ENCODE measurements at regions not wholly inside any gene's neighbourhood (a gene's known extent, or its start where the extent isn't known, plus 50 kb on each side); places are given as distances from the start of the nearest gene placed in this dataset.
"Not testable (repeated sequence)": the region's sequence is repeated elsewhere in the genome, so short reads cannot be mapped to it uniquely, and the experiment has no call there.

GRCh38 chr14:30381861-30382480 is 177.0 kb upstream of the G2E3 start:
- Histone ChIP-seq H3K9ac (ENCODE audit: low read depth, low read length) (no peak overlapping the region), H3K4me2 (ENCODE audit: low read length) (no peak overlapping the region), H3K36me3 (ENCODE audit: insufficient read depth, low read length) (no peaks in the 10 kb centered on the region), H3K4me1 (ENCODE audit: control insufficient read depth, insufficient read depth, low read length) (no peaks in the 10 kb centered on the region), H3K9me3 (replicated peaks; ENCODE audit: low read length) (no peaks in the 10 kb centered on the region), H3K4me3 (ENCODE audit: low read length) (no peak overlapping the region), H3K27me3 (ENCODE audit: control insufficient read depth, insufficient read depth, low read length) (peaks cover 14% of the 10 kb centered on the region)

DNA sequence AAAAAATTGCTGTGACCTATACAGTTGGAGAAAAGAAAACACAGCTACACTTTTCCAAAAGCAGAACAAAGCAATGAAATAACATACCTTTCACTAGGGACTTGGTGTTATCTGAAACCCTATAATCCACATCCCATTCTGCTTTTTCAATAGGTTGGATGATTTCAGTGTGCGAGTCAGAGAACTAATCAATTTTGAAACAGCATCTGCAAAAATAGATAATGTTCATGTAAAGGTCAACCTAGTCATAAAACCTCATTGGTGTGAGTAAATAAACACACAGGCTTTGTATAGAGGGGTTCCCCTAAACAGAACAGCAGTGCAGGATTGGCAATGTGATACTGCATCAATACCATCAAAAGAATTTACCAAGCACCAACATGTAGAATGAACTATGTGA is 173.0 kb upstream of the G2E3 start:
- H3K9me3 ChIP-seq (replicated peaks; ENCODE audit: low read length): no peaks in the 10 kb centered on the region
- H3K36me3 ChIP-seq (ENCODE audit: insufficient read depth, low read length): no peaks in the 10 kb centered on the region
- H3K4me2 ChIP-seq (ENCODE audit: low read length): no peak overlapping the region
- peaks cover 8% of the 10 kb centered on the region for H3K4me1 ChIP-seq (ENCODE audit: control insufficient read depth, insufficient read depth, low read length)
- H3K27me3 ChIP-seq (ENCODE audit: control insufficient read depth, insufficient read depth, low read length): peaks cover 33% of the 10 kb centered on the region
- H3K9ac ChIP-seq (ENCODE audit: low read depth, low read length): no peak overlapping the region
- H3K4me3 ChIP-seq (ENCODE audit: low read length): no peak overlapping the region

DNA sequence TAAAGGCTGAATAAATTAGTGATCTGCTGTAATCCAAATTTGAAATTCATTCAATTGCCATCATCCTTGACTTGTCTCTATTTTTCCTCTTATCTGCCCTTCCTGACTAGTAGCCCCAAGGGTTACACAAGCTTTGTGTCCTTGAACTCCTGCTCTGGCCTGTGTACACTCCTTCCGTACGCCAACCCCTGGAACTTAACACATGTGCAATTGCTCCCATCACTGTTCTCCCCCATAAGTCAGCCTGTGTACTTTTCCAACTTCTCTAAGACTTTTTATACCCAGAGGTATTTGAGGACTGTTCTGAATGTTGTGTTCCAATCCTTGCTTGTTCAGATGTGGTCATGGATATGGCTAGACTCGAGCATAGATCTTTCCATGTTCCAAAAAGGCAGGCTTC is 171.1 kb upstream of the G2E3 start:
- Histone ChIP-seq H3K4me2 (ENCODE audit: low read length) (no peak overlapping the region), H3K27me3 (ENCODE audit: control insufficient read depth, insufficient read depth, low read length) (peaks cover 33% of the 10 kb centered on the region), H3K9me3 (replicated peaks; ENCODE audit: low read length) (no peaks in the 10 kb centered on the region), H3K4me1 (ENCODE audit: control insufficient read depth, insufficient read depth, low read length) (peaks cover 8% of the 10 kb centered on the region), H3K9ac (ENCODE audit: low read depth, low read length) (no peak overlapping the region), H3K36me3 (ENCODE audit: insufficient read depth, low read length) (no peaks in the 10 kb centered on the region), H3K4me3 (ENCODE audit: low read length) (no peak overlapping the region)

- H3K4me2 ChIP-seq (ENCODE audit: low read length): no peak overlapping the region
Measured at GRCh38 chr14:30389134-30389876, 169.7 kb upstream of the G2E3 start.

DNA sequence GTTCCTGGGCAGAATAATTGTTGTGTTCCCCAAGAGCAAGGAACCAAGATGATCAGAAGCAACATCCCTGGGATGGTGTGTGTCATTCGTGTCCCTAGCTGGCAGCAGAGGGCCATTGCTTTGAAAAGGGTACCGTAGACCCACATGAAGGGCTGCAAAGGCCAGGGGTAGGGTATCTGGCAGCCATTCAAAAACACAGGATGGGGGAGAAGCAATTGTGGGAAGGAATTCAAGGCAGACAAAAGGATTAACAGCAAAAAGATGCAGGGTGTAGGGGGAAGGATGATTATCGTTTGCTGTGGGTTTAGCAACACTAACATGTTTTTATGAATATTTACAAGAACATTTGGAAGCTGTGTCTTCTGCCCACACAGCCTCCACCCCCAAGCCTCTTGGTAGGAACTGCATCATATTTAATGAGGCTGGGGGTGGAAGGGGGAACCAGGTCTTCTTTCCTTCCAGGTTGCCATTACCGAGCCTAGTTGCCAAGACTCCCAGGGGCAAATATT is 169.0 kb upstream of the G2E3 start:
- H3K9ac ChIP-seq (ENCODE audit: low read depth, low read length): no peak overlapping the region
- peaks cover 29% of the 10 kb centered on the region for H3K27me3 ChIP-seq (ENCODE audit: control insufficient read depth, insufficient read depth, low read length)
- H3K4me2 ChIP-seq (ENCODE audit: low read length): no peak overlapping the region

More at GRCh38 chr14:30389134-30389876, 169.7 kb upstream of the G2E3 start:
- Histone ChIP-seq H3K9me3 (replicated peaks; ENCODE audit: low read length) (no peaks in the 10 kb centered on the region), H3K9ac (ENCODE audit: low read depth, low read length) (no peak overlapping the region), H3K4me1 (ENCODE audit: control insufficient read depth, insufficient read depth, low read length) (peaks cover 8% of the 10 kb centered on the region), H3K27me3 (ENCODE audit: control insufficient read depth, insufficient read depth, low read length) (peaks cover 33% of the 10 kb centered on the region), H3K36me3 (ENCODE audit: insufficient read depth, low read length) (no peaks in the 10 kb centered on the region), H3K4me3 (ENCODE audit: low read length) (no peak overlapping the region)

DNA sequence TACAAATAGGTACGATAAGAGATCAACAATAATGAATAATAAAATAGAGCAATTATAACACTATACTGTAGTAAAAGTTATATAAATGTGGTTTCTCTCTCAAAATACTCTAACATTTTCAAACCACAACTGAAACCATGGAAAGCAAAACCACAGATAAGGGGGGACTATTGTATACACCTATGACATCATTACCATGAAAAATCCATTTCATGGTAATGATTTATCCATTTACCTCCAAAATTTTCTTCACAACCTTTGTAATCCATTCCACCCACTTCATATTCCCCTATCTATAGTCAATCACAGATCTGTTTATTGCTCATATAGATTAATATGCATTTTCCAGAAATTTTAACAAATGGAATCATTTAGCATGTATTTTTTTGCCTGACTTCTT is 163.9 kb upstream of the G2E3 start:
- H3K4me1 ChIP-seq (ENCODE audit: control insufficient read depth, insufficient read depth, low read length): no peaks in the 10 kb centered on the region
- H3K36me3 ChIP-seq (ENCODE audit: insufficient read depth, low read length): no peaks in the 10 kb centered on the region
- no peak overlapping the region for H3K4me2 ChIP-seq (ENCODE audit: low read length)
- H3K9me3 ChIP-seq (replicated peaks; ENCODE audit: low read length): no peaks in the 10 kb centered on the region
- no peak overlapping the region for H3K4me3 ChIP-seq (ENCODE audit: low read length)
- H3K27me3 ChIP-seq (ENCODE audit: control insufficient read depth, insufficient read depth, low read length): peaks cover 8% of the 10 kb centered on the region
- no peak overlapping the region for H3K9ac ChIP-seq (ENCODE audit: low read depth, low read length)

More for the DNA sequence above, 169.0 kb upstream of the G2E3 start:
- Histone ChIP-seq H3K9me3 (replicated peaks; ENCODE audit: low read length) (no peaks in the 10 kb centered on the region), H3K4me3 (ENCODE audit: low read length) (no peak overlapping the region), H3K4me1 (ENCODE audit: control insufficient read depth, insufficient read depth, low read length) (peaks cover 8% of the 10 kb centered on the region), H3K36me3 (ENCODE audit: insufficient read depth, low read length) (no peaks in the 10 kb centered on the region)

DNA sequence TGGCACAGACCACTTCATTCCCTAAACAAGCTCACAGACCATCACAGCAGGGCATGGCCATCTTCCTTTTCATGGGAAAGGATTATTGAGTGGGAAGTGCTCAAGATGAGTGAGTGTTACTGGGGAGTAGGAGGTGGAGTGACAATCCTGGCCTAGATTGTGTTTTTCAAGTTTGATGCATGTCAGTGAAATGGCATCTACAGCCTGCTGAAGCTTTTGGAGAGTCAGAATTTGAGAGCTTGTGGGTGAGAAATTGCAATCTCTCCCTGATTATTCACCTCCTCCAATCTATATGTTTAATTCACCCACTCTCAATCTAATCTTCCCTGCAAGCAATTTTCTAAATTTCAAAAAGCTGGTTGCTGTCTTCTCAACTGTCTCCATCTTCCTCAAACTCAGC is 156.1 kb upstream of the G2E3 start:
- H3K36me3 ChIP-seq (ENCODE audit: insufficient read depth, low read length): no peaks in the 10 kb centered on the region
- no peak overlapping the region for H3K9ac ChIP-seq (ENCODE audit: low read depth, low read length)
- no peak overlapping the region for H3K4me2 ChIP-seq (ENCODE audit: low read length)
- H3K4me1 ChIP-seq (ENCODE audit: control insufficient read depth, insufficient read depth, low read length): no peaks in the 10 kb centered on the region
- no peaks in the 10 kb centered on the region for H3K9me3 ChIP-seq (replicated peaks; ENCODE audit: low read length)
- peaks cover 13% of the 10 kb centered on the region for H3K27me3 ChIP-seq (ENCODE audit: control insufficient read depth, insufficient read depth, low read length)
- no peak overlapping the region for H3K4me3 ChIP-seq (ENCODE audit: low read length)

- Histone ChIP-seq H3K4me1 (ENCODE audit: control insufficient read depth, insufficient read depth, low read length) (no peaks in the 10 kb centered on the region), H3K9me3 (replicated peaks; ENCODE audit: low read length) (no peaks in the 10 kb centered on the region), H3K27me3 (ENCODE audit: control insufficient read depth, insufficient read depth, low read length) (peaks cover 10% of the 10 kb centered on the region), H3K9ac (ENCODE audit: low read depth, low read length) (no peak overlapping the region), H3K4me3 (ENCODE audit: low read length) (no peak overlapping the region), H3K4me2 (ENCODE audit: low read length) (no peak overlapping the region), H3K36me3 (ENCODE audit: insufficient read depth, low read length) (no peaks in the 10 kb centered on the region)
Measured at GRCh38 chr14:30403791-30404190, 155.2 kb upstream of the G2E3 start.

DNA sequence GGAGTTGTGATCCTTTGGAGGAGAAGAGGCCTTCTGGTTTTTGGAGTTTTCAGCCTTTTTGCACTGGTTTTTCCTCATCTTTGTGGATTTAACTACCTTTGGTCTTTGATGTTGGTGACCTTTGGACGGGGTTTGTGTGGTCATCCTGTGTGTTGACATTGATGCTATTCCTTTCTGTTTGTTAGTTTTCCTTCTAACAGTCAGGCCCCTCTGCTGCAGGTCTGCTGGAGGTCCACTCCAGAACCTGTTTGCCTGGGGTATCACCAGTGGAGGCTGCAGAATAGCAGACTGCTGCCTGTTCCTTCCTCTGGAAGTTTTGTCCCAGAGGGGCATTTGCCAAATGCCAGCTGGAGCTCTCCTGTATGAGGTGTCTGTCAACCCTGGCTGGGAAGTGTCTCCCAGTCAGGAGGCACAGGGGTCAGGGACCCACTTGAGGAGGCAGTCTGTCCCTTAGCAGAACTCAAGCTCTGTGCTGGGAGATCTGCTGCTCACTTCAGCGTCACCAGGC is 149.4 kb upstream of the G2E3 start:
- not testable (repeated sequence) for H3K4me1 ChIP-seq (ENCODE audit: control insufficient read depth, insufficient read depth, low read length); H3K27me3 ChIP-seq (ENCODE audit: control insufficient read depth, insufficient read depth, low read length); H3K9me3 ChIP-seq (replicated peaks; ENCODE audit: low read length); H3K36me3 ChIP-seq (ENCODE audit: insufficient read depth, low read length); H3K4me3 ChIP-seq (ENCODE audit: low read length); H3K4me2 ChIP-seq (ENCODE audit: low read length); H3K9ac ChIP-seq (ENCODE audit: low read depth, low read length)

GRCh38 chr14:30410986-30411385 is 148.0 kb upstream of the G2E3 start:
- H3K4me3 ChIP-seq (ENCODE audit: low read length): no peak overlapping the region
- no peaks in the 10 kb centered on the region for H3K4me1 ChIP-seq (ENCODE audit: control insufficient read depth, insufficient read depth, low read length)
- no peak overlapping the region for H3K4me2 ChIP-seq (ENCODE audit: low read length)
- no peaks in the 10 kb centered on the region for H3K9me3 ChIP-seq (replicated peaks; ENCODE audit: low read length)
- H3K36me3 ChIP-seq (ENCODE audit: insufficient read depth, low read length): no peaks in the 10 kb centered on the region
- no peaks in the 10 kb centered on the region for H3K27me3 ChIP-seq (ENCODE audit: control insufficient read depth, insufficient read depth, low read length)
- no peak overlapping the region for H3K9ac ChIP-seq (ENCODE audit: low read depth, low read length)

- not testable (repeated sequence) for H3K9ac ChIP-seq (ENCODE audit: low read depth, low read length); H3K9me3 ChIP-seq (replicated peaks; ENCODE audit: low read length); H3K36me3 ChIP-seq (ENCODE audit: insufficient read depth, low read length); H3K4me1 ChIP-seq (ENCODE audit: control insufficient read depth, insufficient read depth, low read length); H3K4me3 ChIP-seq (ENCODE audit: low read length); H3K27me3 ChIP-seq (ENCODE audit: control insufficient read depth, insufficient read depth, low read length); H3K4me2 ChIP-seq (ENCODE audit: low read length)
Measured at GRCh38 chr14:30413184-30413583, 145.8 kb upstream of the G2E3 start.

- no peaks in the 10 kb centered on the region for H3K9me3 ChIP-seq (replicated peaks; ENCODE audit: low read length)
- H3K4me3 ChIP-seq (ENCODE audit: low read length): no peak overlapping the region
- H3K36me3 ChIP-seq (ENCODE audit: insufficient read depth, low read length): no peaks in the 10 kb centered on the region
- no peak overlapping the region for H3K9ac ChIP-seq (ENCODE audit: low read depth, low read length)
- no peak overlapping the region for H3K4me2 ChIP-seq (ENCODE audit: low read length)
- H3K4me1 ChIP-seq (ENCODE audit: control insufficient read depth, insufficient read depth, low read length): no peaks in the 10 kb centered on the region
- peaks cover 31% of the 10 kb centered on the region for H3K27me3 ChIP-seq (ENCODE audit: control insufficient read depth, insufficient read depth, low read length)
Measured at GRCh38 chr14:30417121-30417520, 141.8 kb upstream of the G2E3 start.
